GM12874 (cell line): ENCODE measurements at regions not wholly inside any gene's neighbourhood (a gene's known extent, or its start where the extent isn't known, plus 50 kb on each side); places are given as distances from the start of the nearest gene placed in this dataset.
A peak's percentile ranks its signal among the peaks of the same experiment; 100 is the strongest.

ENCODE experiments used
- TF ChIP-seq, protein P1 (sequence below): IDR thresholded peaks from 2 replicates; pipeline ENCODE4 v1.5.1; 2011; ENCODE audit warnings: low read depth, mild to moderate bottlenecking, control low read depth, low read length, moderate library complexity; ENCODE audit not compliant: insufficient read depth

DNA sequence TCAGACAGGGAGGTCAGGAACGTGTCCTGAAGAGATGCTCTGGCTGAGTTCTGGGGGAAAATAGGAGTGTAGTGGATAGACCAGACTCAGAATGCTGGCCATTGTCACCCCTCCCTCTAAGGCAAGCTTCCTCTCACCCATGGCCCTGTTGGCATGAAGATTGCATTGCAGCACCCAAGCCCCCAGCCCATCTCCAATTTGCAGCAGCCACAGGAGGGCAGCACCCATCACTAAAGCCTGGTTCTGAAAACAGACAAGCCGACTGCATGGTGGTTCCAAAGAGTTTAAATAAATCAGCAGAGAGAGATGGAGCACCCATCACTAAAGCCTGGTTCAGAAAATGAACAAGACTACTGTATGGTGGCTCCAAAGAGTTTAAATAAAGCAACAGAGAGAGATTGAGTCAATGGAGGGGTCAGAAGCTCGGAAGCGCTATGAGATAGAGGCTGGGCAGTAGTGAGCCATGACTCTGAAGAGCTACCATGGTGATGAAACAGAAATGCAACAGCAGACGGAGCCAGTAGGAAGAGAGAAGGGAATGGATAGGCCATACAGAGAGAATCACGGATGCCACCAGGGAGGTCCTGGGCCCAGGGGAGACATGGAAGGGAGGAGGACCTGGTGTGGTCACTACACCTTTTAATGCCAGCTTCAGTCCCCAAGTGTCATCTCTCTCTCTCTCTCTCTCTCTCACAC is 237.9 kb upstream of the MYO3A start:
- TF ChIP-seq, protein P1, sequence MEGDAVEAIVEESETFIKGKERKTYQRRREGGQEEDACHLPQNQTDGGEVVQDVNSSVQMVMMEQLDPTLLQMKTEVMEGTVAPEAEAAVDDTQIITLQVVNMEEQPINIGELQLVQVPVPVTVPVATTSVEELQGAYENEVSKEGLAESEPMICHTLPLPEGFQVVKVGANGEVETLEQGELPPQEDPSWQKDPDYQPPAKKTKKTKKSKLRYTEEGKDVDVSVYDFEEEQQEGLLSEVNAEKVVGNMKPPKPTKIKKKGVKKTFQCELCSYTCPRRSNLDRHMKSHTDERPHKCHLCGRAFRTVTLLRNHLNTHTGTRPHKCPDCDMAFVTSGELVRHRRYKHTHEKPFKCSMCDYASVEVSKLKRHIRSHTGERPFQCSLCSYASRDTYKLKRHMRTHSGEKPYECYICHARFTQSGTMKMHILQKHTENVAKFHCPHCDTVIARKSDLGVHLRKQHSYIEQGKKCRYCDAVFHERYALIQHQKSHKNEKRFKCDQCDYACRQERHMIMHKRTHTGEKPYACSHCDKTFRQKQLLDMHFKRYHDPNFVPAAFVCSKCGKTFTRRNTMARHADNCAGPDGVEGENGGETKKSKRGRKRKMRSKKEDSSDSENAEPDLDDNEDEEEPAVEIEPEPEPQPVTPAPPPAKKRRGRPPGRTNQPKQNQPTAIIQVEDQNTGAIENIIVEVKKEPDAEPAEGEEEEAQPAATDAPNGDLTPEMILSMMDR, result 0 out of 2 replicates have a peak, but pooled peaks have one; percentile 12

DNA sequence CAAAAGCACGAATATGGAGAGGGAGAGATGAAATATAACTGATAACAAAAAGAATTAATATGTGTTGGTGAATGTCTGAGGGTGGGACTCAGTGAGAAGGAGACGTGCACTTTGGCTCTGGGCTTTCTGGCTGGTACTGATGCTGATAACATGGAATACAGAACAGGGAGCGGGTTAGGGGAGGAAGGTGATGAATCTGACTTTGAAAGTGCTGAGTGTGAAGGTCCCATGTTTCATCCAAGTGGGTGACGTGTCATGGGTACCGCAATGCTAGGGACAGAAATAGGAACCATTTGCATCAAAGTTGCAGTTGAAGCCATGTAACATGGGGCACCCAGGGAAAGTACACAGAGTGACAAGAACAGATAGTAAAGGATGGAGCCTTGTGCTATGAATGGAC is 236.6 kb upstream of the MYO3A start:
- TF ChIP-seq, protein P1, result no peak

DNA sequence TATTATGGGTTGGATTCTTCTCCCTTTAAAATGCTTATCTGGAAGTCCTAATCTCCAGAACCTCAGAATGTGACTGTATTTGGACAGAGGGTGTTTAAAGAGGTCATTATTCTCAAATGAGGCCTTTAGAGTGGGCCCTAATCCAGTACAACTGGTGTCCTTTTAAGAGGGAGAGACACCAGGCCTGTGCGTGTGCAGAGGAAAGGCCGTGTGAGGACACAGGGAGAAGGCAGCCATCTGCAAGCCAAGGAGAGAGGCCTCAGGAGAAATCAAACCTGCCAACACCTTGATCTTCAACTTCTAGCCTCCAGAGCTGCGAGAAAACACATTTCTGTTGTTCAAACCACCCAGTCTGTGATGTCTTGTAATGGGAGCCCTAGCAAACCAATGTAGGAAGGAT is 235.4 kb upstream of the MYO3A start:
- TF ChIP-seq, protein P1, result no peak

DNA sequence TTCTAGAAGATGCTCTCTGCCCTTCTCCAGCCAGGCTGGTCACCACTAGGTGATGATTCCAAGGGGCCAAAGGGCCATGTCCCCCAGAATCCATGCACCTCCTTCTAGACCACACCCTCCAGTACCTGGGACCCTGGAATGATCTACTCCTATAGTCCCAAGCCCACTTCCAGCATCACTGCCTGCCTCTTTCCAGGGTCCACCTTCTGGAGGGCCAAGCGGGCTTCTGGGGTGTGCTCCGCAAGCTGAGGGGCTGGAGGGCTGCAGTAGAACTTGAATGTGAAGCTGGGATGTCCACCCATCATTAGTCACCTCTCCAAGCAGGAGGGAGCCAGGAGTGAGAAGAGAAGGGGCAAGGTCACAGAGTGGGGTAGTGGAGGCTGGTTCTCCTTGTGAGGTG is 234.4 kb upstream of the MYO3A start:
- TF ChIP-seq, protein P1, result no peak

DNA sequence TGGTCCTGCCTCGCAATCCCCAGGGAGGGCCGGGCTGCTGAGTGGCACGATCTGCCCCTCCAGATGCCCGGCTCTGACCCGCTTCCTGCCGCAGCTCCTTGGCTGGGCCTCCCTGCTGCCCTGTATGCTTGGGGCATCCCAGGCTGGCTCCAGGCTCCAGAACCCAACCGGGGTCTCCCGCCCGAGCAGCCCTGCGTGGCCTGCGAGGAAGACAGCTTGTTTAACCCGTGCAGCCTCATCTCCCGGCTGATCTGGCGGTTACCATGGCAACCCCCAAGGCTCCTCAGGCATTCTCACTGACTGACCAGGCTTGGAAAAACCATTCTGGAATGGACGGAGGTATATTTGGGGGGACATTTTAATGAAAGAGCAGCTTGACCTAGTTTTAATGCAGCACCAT is 232.4 kb upstream of the MYO3A start:
- TF ChIP-seq, protein P1, result no peak

DNA sequence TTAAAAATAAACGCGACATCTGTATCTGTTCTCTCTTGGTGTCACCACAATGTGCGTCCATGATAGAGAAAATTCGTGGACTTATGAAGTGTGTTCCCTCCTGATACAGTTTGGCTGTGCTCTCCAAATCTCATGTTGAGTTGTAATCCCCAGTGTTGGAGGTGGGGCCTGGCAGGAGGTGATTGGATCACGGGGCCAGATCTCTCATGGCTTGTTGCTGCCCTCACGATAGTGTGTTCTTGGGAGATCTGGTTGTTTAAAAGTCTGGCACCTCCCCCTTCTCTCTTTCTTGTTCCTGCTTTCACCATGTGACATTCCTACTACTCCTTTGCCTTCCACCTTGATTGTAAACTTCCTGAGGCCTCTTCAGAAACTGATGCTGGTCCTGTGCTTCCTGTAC is 229.4 kb upstream of the MYO3A start:
- TF ChIP-seq, protein P1, result no peak

DNA sequence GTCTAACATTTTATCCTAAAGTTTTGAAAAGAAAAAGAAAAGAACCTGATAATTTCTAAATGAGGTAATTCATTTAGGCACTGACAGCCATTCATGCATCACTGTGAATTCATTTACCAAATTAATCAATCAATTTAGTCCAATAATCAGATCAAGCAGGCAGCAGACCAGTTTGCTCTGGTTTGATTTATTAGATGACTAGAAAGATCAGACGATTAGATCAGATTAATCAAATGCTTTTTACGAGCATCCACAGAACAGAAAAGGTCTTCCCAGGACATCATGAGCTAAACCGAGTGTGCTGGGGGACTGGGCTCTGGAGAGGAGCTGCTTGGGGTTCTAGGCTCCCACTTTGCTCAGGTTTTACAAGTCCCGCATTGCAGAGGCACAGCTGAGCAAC is 226.5 kb upstream of the MYO3A start:
- TF ChIP-seq, protein P1, result no peak
